Small intestine (tissue), 7 donors: ENCODE measurements at regions not wholly inside any gene's neighbourhood (a gene's known extent, or its start where the extent isn't known, plus 50 kb on each side); places are given as distances from the start of the nearest gene placed in this dataset.
A peak's percentile ranks its signal among the peaks of the same experiment; 100 is the strongest.

Source experiments
- DNase-seq, 2 donors: peaks; one replicate each; pipeline versions ENCODE4 v3.0.0 to v3.0.0-alpha.2; 2013
- FAIRE-seq: peaks from 2 replicates; lab custom pipeline; 2012; peaks lifted over from hg19 to GRCh38; lab: Jason Lieb, UNC
- H3K27ac ChIP-seq, 3 donors: one replicate each; pipeline ENCODE4 v1.5.1; 2013; ENCODE audit warnings: low read length in 2 of 3, mild to moderate bottlenecking in 2 of 3, control low read depth in 1 of 3, inconsistent platforms in 1 of 3, low read depth in 1 of 3, moderate library complexity in 1 of 3
- H3K27me3 ChIP-seq, 3 donors: one replicate each; pipeline ENCODE4 v1.6.1; 2013; ENCODE audit warnings: low read length in 3 of 3, inconsistent platforms in 1 of 3; ENCODE audit not compliant: control insufficient read depth in 3 of 3, insufficient read depth in 3 of 3
- H3K36me3 ChIP-seq, 3 donors: one replicate each; pipeline ENCODE4 v1.6.1; 2013; ENCODE audit warnings: low read length in 3 of 3, inconsistent platforms in 1 of 3, low read depth in 1 of 3, mild to moderate bottlenecking in 1 of 3, moderate library complexity in 1 of 3; ENCODE audit not compliant: control insufficient read depth in 3 of 3, insufficient read depth in 2 of 3
- H3K4me1 ChIP-seq, 3 donors: one replicate each; pipeline ENCODE4 v1.6.1; 2013; ENCODE audit warnings: low read length in 2 of 3, inconsistent platforms in 1 of 3, low read depth in 1 of 3, mild to moderate bottlenecking in 1 of 3, moderate library complexity in 1 of 3; ENCODE audit not compliant: control insufficient read depth in 3 of 3, insufficient read depth in 2 of 3
- H3K4me3 ChIP-seq, 3 donors: one replicate each; pipeline ENCODE4 v1.5.1; 2013; ENCODE audit warnings: low read length in 3 of 3, control low read depth in 1 of 3, inconsistent platforms in 1 of 3, low read depth in 1 of 3, mild to moderate bottlenecking in 1 of 3, moderate library complexity in 1 of 3
- H3K9me3 ChIP-seq, 2 donors: one replicate each; pipeline ENCODE4 v1.6.1; 2013; ENCODE audit warnings: low read depth in 1 of 2, low read length in 1 of 2; ENCODE audit not compliant: control insufficient read depth in 2 of 2, insufficient read depth in 1 of 2
- WGBS, 3 donors: extraction: QIAGEN DNeasy Blood & Tissue Kit; methylation state at CpG; one replicate each; pipeline ENCODE4 v1.1.7; 2013; 5-methylcytosine and 5-hydroxymethylcytosine counted together
- donor health status: healthy with polysubstance abuse.
- donor health status: control.
- donor health status: control.
- donor health status: Bipolar disorder and iron deficiency.
- donor health status: healthy.

GRCh38 chr7:25926891-25927625, 224.9 kb upstream of the NFE2L3 start:
- WGBS, 3 donors: 83 to 85% (median 85%) methylated on average over 7 of the region's 7 CpGs

GRCh38 chr7:25927626-25927978, 224.4 kb upstream of the NFE2L3 start:
- FAIRE-seq (no peak), DNase-seq (no peak)
- Histone ChIP-seq H3K27me3 (peaks cover 0 to 1% (median 0%) of the 10 kb centered on the region in 3 donors), H3K4me3 (no peak overlapping the region), H3K27ac (no peak overlapping the region), H3K9me3 (peaks cover 0 to under 1% of the 10 kb centered on the region in 2 donors), H3K36me3 (no peaks in the 10 kb centered on the region), H3K4me1 (no peaks in the 10 kb centered on the region)
- WGBS, 3 donors: 92 to 95% (median 94%) methylated on average over 4 of the region's 4 CpGs

More at GRCh38 chr7:25926891-25927625, 224.9 kb upstream of the NFE2L3 start:
- FAIRE-seq (no peak), DNase-seq (no peak)
- Histone ChIP-seq H3K4me1 (no peaks in the 10 kb centered on the region), H3K27me3 (peaks cover 0 to 1% (median 0%) of the 10 kb centered on the region in 3 donors), H3K4me3 (no peak overlapping the region), H3K9me3 (no peaks in the 10 kb centered on the region), H3K27ac (no peak overlapping the region), H3K36me3 (no peaks in the 10 kb centered on the region)

- DNase-seq: no peak
- Histone ChIP-seq H3K4me3 (no peak overlapping the region), H3K27ac (no peak overlapping the region), H3K4me1 (no peaks in the 10 kb centered on the region), H3K9me3 (peaks cover 0 to 5% of the 10 kb centered on the region in 2 donors), H3K27me3 (peaks cover 0 to 1% (median 0%) of the 10 kb centered on the region in 3 donors), H3K36me3 (no peaks in the 10 kb centered on the region)
- FAIRE-seq: no peak
- 79 to 87% (median 80%) methylated on average over 5 of the region's 5 CpGs for WGBS, 3 donors
Measured at GRCh38 chr7:25928549-25929330, 223.3 kb upstream of the NFE2L3 start.

- no peaks in the 10 kb centered on the region for H3K36me3 ChIP-seq
- H3K4me3 ChIP-seq: no peak overlapping the region
- H3K27ac ChIP-seq: no peak overlapping the region
- H3K9me3 ChIP-seq: peaks cover 0 to 5% of the 10 kb centered on the region in 2 donors
- no peak for FAIRE-seq
- H3K27me3 ChIP-seq: peaks cover 0 to 1% (median 0%) of the 10 kb centered on the region in 3 donors
- H3K4me1 ChIP-seq: no peaks in the 10 kb centered on the region
- WGBS, 3 donors: 76 to 84% (median 81%) methylated on average over 5 of the region's 5 CpGs
- no peak for DNase-seq
Measured at GRCh38 chr7:25929448-25929847, 222.6 kb upstream of the NFE2L3 start.

- Histone ChIP-seq H3K4me1 (no peaks in the 10 kb centered on the region), H3K9me3 (peaks cover 0 to 5% of the 10 kb centered on the region in 2 donors), H3K27me3 (peaks cover 0 to 1% (median 0%) of the 10 kb centered on the region in 3 donors), H3K36me3 (no peaks in the 10 kb centered on the region), H3K4me3 (no peak overlapping the region), H3K27ac (no peak overlapping the region)
- FAIRE-seq: no peak
- no peak for DNase-seq
- WGBS, 3 donors: 92 to 94% (median 93%) methylated on average over 5 of the region's 5 CpGs
Measured at GRCh38 chr7:25930492-25931048, 221.4 kb upstream of the NFE2L3 start.

- FAIRE-seq (no peak), DNase-seq (no peak)
- Histone ChIP-seq H3K27ac (no peak overlapping the region), H3K36me3 (no peaks in the 10 kb centered on the region), H3K4me3 (no peak overlapping the region), H3K27me3 (peaks cover 0 to 1% (median 0%) of the 10 kb centered on the region in 3 donors), H3K9me3 (peaks cover 0 to 5% of the 10 kb centered on the region in 2 donors), H3K4me1 (no peaks in the 10 kb centered on the region)
- whole genome bisulfite sequencing, 3 donors: 73 to 80% (median 80%) methylated on average over 1 of the region's 1 CpG
Measured at GRCh38 chr7:25931156-25931555, 220.8 kb upstream of the NFE2L3 start.

GRCh38 chr7:25933921-25934320, 218.1 kb upstream of the NFE2L3 start:
- H3K4me3 ChIP-seq: no peak overlapping the region
- peaks cover 0 to 5% of the 10 kb centered on the region in 2 donors for H3K9me3 ChIP-seq
- 91 to 94% (median 93%) methylated on average over 1 of the region's 1 CpG for WGBS, 3 donors
- no peaks in the 10 kb centered on the region for H3K36me3 ChIP-seq
- peaks cover 0 to 1% (median 0%) of the 10 kb centered on the region in 3 donors for H3K27me3 ChIP-seq
- FAIRE-seq: no peak
- no peaks in the 10 kb centered on the region for H3K4me1 ChIP-seq
- no peak overlapping the region for H3K27ac ChIP-seq
- no peak for DNase-seq

GRCh38 chr7:25940086-25940906, 211.7 kb upstream of the NFE2L3 start:
- FAIRE-seq (no peak), DNase-seq (no peak)
- no peaks in the 10 kb centered on the region for H3K9me3 ChIP-seq
- 48 to 56% (median 54%) methylated on average over 8 of the region's 8 CpGs for WGBS, 3 donors
- peak overlapping the region in 1 of 3 donors; percentile 58 for H3K27ac ChIP-seq
- no peaks in the 10 kb centered on the region for H3K36me3 ChIP-seq
- no peaks in the 10 kb centered on the region for H3K27me3 ChIP-seq
- H3K4me3 ChIP-seq: no peak overlapping the region
- no peaks in the 10 kb centered on the region for H3K4me1 ChIP-seq
